GM12878 (cell line): ENCODE measurements at regions not wholly inside any gene's neighbourhood (a gene's known extent, or its start where the extent isn't known, plus 50 kb on each side); places are given as distances from the start of the nearest gene placed in this dataset.
A peak's percentile ranks its signal among the peaks of the same experiment; 100 is the strongest.

ENCODE experiments used
- ATAC-seq: fragments of 200-7000 bp; cut with Tn5 transposase; 3 replicates; pipeline ENCODE4 v1.9.1; 2020; ENCODE audit warnings: mild to moderate bottlenecking, moderate library complexity
- BruUV-seq: library from RNA; stranded (reverse); fragments of 400-500 nt; replicated peaks from 2 replicates; lab custom pipeline; 2021; lab: Mats Ljungman, UMichigan
- CTCF ChIA-PET: fragments of 300-600 bp; sonication (Branson Sonifier 250); formaldehyde crosslinking; extraction: SDS; loops from one replicate; lab custom pipeline; 2021; ENCODE audit warnings: inconsistent platforms; lab: Yijun Ruan, JAX
- POLR2A ChIA-PET: fragments of 350-600 bp; formaldehyde crosslinking; extraction: SDS; loops from one replicate; lab custom pipeline; 2021; ENCODE audit warnings: inconsistent platforms; lab: Charles Lee
- RAD21 ChIA-PET: fragments of 300-600 bp; sonication (Branson Sonifier 250); formaldehyde crosslinking; loops from one replicate; lab custom pipeline; 2023; ENCODE audit warnings: antibody characterized with exemption; ENCODE audit not compliant: unreplicated experiment; lab: Charles Lee
- SMC1A ChIA-PET: fragments of 300-600 bp; sonication (Branson Sonifier 250); formaldehyde crosslinking; loops from one replicate; lab custom pipeline; 2023; ENCODE audit not compliant: unreplicated experiment, uncharacterized antibody; lab: Charles Lee
- DNase-seq: peaks from one replicate; pipeline ENCODE4 v3.0.0-alpha.2; 2011; ENCODE audit warnings: low read depth, low spot score
- FAIRE-seq: peaks from 3 replicates; lab custom pipeline; 2011; peaks lifted over from hg19 to GRCh38; lab: Jason Lieb, UNC
- H2AFZ ChIP-seq: 2 replicates; pipeline ENCODE4 v1.6.0; 2011; ENCODE audit warnings: low read depth, low read length, control low read depth; ENCODE audit not compliant: control insufficient read depth
- H3K27ac ChIP-seq: 2 replicates; pipeline ENCODE4 v1.5.1; 2011; ENCODE audit warnings: control low read depth; ENCODE audit not compliant: control insufficient read depth, insufficient read depth
- H3K27me3 ChIP-seq, 2 experiments: replicated peaks in 1 of 2; 2 replicates each; pipeline versions ENCODE4 v1.6.0 to v1.6.1; 2011; ENCODE audit warnings: low read length in 1 of 2; ENCODE audit not compliant: control insufficient read depth in 2 of 2, insufficient read depth in 2 of 2
- H3K36me3 ChIP-seq, 2 experiments: 2 replicates each; pipeline ENCODE4 v1.5.1; 2011; ENCODE audit warnings: low read length in 1 of 2; ENCODE audit not compliant: control insufficient read depth in 2 of 2, insufficient read depth in 2 of 2
- H3K4me1 ChIP-seq: 2 replicates; pipeline ENCODE4 v1.6.1; 2011; ENCODE audit warnings: mild to moderate bottlenecking, low read length, moderate library complexity, mixed read lengths; ENCODE audit not compliant: control insufficient read depth, insufficient read depth
- H3K4me2 ChIP-seq: 2 replicates; pipeline ENCODE4 v1.6.0; 2011; ENCODE audit warnings: control low read depth; ENCODE audit not compliant: control insufficient read depth, insufficient read depth
- H3K4me3 ChIP-seq: fragments of 200-600 bp; sonication (generic); 2 replicates; pipeline ENCODE4 v1.5.1; 2016
- H3K79me2 ChIP-seq: 2 replicates; pipeline ENCODE4 v1.6.0; 2011; ENCODE audit warnings: low read length; ENCODE audit not compliant: control insufficient read depth, insufficient read depth
- H3K9ac ChIP-seq: 2 replicates; pipeline ENCODE4 v1.8.0; 2011; ENCODE audit warnings: low read length, control low read depth, mixed read lengths; ENCODE audit not compliant: control insufficient read depth, insufficient read depth
- H3K9me3 ChIP-seq: replicated peaks from 3 replicates; pipeline ENCODE4 v1.5.1; 2011; ENCODE audit warnings: mild to moderate bottlenecking, low read length; ENCODE audit not compliant: control insufficient read depth, insufficient read depth
- H4K20me1 ChIP-seq: 2 replicates; pipeline ENCODE4 v1.6.0; 2011; ENCODE audit not compliant: control insufficient read depth, insufficient read depth
- ATF3 ChIP-seq: IDR thresholded peaks from 2 replicates; pipeline ENCODE4 v1.6.1; 2011; ENCODE audit warnings: low read depth, mild to moderate bottlenecking, low read length, moderate library complexity, borderline replicate concordance; ENCODE audit errors: extremely low read depth
- BHLHE40 ChIP-seq, 2 experiments: fragments of 450-650 bp in 1 of 2; IDR thresholded peaks; 2 replicates each; pipeline ENCODE4 v1.6.1; 2011 to 2017; ENCODE audit warnings: low read depth in 2 of 2, borderline replicate concordance in 1 of 2, improper control_type of control experiment in 1 of 2, low read length in 1 of 2, mild to moderate bottlenecking in 1 of 2
- CREM ChIP-seq: IDR thresholded peaks from 2 replicates; pipeline ENCODE4 v1.6.1; 2014; ENCODE audit warnings: antibody characterized with exemption, low read depth
- ESRRA ChIP-seq: IDR thresholded peaks from 2 replicates; pipeline ENCODE4 v1.6.1; 2012; ENCODE audit warnings: mild to moderate bottlenecking, low read length, improper control_type of control experiment
- MTA2 ChIP-seq: fragments of 450-650 bp; IDR thresholded peaks from 2 replicates; pipeline ENCODE4 v1.6.1; 2016; ENCODE audit warnings: low read depth, mild to moderate bottlenecking, moderate library complexity
- NR2F1 ChIP-seq: fragments of 450-650 bp; conservative IDR thresholded peaks from 2 replicates; pipeline ENCODE4 v1.6.1; 2017; ENCODE audit warnings: mild to moderate bottlenecking
- PAX5 ChIP-seq: IDR thresholded peaks from 2 replicates; pipeline ENCODE4 v1.6.1; 2011; ENCODE audit warnings: low read depth, low read length, borderline replicate concordance
- POLR2A ChIP-seq: IDR thresholded peaks from 2 replicates; pipeline ENCODE4 v1.6.1; 2011; ENCODE audit warnings: low read depth, mild to moderate bottlenecking, low read length
- RFX5 ChIP-seq: IDR thresholded peaks from 2 replicates; pipeline ENCODE4 v1.6.1; 2011; ENCODE audit warnings: low read depth, low read length, improper control_type of control experiment
- RUNX3 ChIP-seq: IDR thresholded peaks from 2 replicates; pipeline ENCODE4 v1.6.1; 2012; ENCODE audit warnings: low read length, inconsistent platforms
- SIX5 ChIP-seq: IDR thresholded peaks from 2 replicates; pipeline ENCODE4 v1.6.1; 2011; ENCODE audit warnings: mild to moderate bottlenecking, low read depth, low read length, moderate library complexity; ENCODE audit not compliant: severe bottlenecking
- TARDBP ChIP-seq: IDR thresholded peaks from 2 replicates; pipeline ENCODE4 v1.6.1; 2016; ENCODE audit warnings: borderline replicate concordance
- USF2 ChIP-seq: IDR thresholded peaks from 2 replicates; pipeline ENCODE4 v1.6.1; 2011; ENCODE audit warnings: low read depth, low read length, improper control_type of control experiment, borderline replicate concordance
- ZNF217 ChIP-seq: fragments of 450-650 bp; IDR thresholded peaks from 2 replicates; pipeline ENCODE4 v1.6.1; 2017; ENCODE audit warnings: antibody characterized with exemption, mild to moderate bottlenecking
- WGBS: methylation state at CpG from one replicate; pipeline ENCODE4 v1.1.6; 2016; ENCODE audit warnings: low lambda C conversion rate; ENCODE audit not compliant: insufficient replicate concordance, insufficient coverage; ENCODE audit errors: missing lambda C conversion rate; 5-methylcytosine and 5-hydroxymethylcytosine counted together
- in situ Hi-C: fragments of 300-500 bp; cut with MboI; formaldehyde crosslinking; loops from 9 replicates; pipeline ENCODE4 v1.14.3; 2018; ENCODE audit warnings: mixed read lengths
- intact Hi-C: fragments of 100-400 bp; cut with micrococcal nuclease; formaldehyde crosslinking; loops from one replicate; pipeline ENCODE4 v1.14.2; 2022; ENCODE audit not compliant: unreplicated experiment
- TF ChIP-seq, protein P1 (sequence below): IDR thresholded peaks from 2 replicates; pipeline ENCODE4 v1.6.1; 2011; ENCODE audit warnings: borderline replicate concordance, low read depth, mild to moderate bottlenecking, moderate library complexity, mixed read lengths, low read length; ENCODE audit not compliant: insufficient read depth; ENCODE audit errors: extremely low read length
- TF ChIP-seq, protein P2 (sequence below), 3 experiments: IDR thresholded peaks in 2 of 3; conservative IDR thresholded peaks in 1 of 3; 2 replicates each; pipeline ENCODE4 v1.5.1; 2011; ENCODE audit warnings: low read depth in 3 of 3, low read length in 3 of 3, mild to moderate bottlenecking in 3 of 3, control low read depth in 2 of 3, moderate library complexity in 2 of 3, inconsistent platforms in 1 of 3, mixed read lengths in 1 of 3; ENCODE audit not compliant: control insufficient read depth in 2 of 3, insufficient read depth in 1 of 3; ENCODE audit errors: extremely low read depth in 1 of 3
- TF ChIP-seq, protein P3 (sequence below): IDR thresholded peaks from 2 replicates; pipeline ENCODE4 v1.6.1; 2012; ENCODE audit warnings: low read depth, low read length, improper control_type of control experiment

DNA sequence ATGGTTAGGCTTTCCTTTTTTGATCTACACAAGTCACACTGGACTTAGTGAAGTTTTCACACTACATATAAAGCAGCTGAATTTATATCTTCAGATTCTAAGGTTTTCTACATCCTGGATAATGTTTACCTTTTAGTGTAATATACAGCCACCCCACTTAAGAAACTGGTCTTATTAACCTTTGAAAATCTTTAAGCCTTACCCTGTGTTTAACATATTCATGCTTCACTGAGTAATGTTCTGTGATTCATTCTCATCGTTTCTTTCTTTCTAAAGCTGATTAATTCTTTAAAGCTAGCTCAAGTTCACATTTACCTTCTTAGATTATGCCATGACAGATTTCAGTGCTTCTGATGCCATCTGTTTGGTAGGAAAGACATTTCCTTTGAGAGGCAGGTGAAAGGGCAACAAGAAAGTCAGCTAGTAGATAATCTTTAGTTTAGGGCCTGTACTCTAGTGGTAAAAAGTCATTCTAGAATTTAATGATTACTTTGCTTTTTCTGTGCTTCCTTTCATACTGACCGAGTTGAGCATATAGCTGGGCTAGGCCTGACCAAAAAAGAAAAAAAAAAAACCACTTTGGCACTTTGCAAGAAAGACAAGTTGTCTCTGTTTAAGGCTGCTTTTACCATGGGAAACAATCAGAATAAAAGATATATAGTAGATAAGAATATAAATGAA lies 690.9 kb upstream of the FBXO33 start:
- SMC1A ChIA-PET: interaction anchor here (2.4 kb wide), 1 partner anchor 9 kb away, joined by 7 read pairs; no protein-coding TSS in a partner anchor
- 10% methylated on average over 2 of the region's 2 CpGs for WGBS
- H3K27ac ChIP-seq: peak overlapping the region; percentile 27; the same call in 1 of the 2 replicates
- FAIRE-seq (no peak), DNase-seq (peak; percentile 20), ATAC-seq (peak; percentile 84)
- no peaks in the 10 kb centered on the region for H3K79me2 ChIP-seq
- POLR2A ChIA-PET: interaction anchor here (1.0 kb wide), 1 partner anchor 11 kb away, joined by 3 read pairs; no protein-coding TSS in a partner anchor
- H3K9me3 ChIP-seq: no peaks in the 10 kb centered on the region
- H3K27me3 ChIP-seq: no peaks in the 10 kb centered on the region
- H3K4me2 ChIP-seq: peak overlapping the region; percentile 35
- H4K20me1 ChIP-seq: no peaks in the 10 kb centered on the region
- in situ Hi-C loops (no loop called here), intact Hi-C loops (no loop called here)
- no peaks in the 10 kb centered on the region for H3K36me3 ChIP-seq
- no peaks in the 10 kb centered on the region; the same call in 1 of the 2 replicates for H3K4me1 ChIP-seq
- RAD21 ChIA-PET: interaction anchor here (1.6 kb wide), 1 partner anchor 133 kb away, joined by 4 read pairs; no protein-coding TSS in a partner anchor
- no peak overlapping the region for H3K9ac ChIP-seq
- no peak overlapping the region for H3K4me3 ChIP-seq
- CTCF ChIA-PET: no interaction called here
- peak overlapping the region; percentile 42 for H2AFZ ChIP-seq
- no TSS peak for BruUV-seq
- TF ChIP-seq RFX5: no peak
- no peak for TF ChIP-seq ESRRA
- no peak for TF ChIP-seq ATF3
- no peak for TF ChIP-seq SIX5
- no peak for TF ChIP-seq CREM
- TF ChIP-seq RUNX3: peak; percentile 65
- TF ChIP-seq PAX5: no peak
- no peak for TF ChIP-seq POLR2A
- TF ChIP-seq TARDBP: no peak
- TF ChIP-seq, protein P1, sequence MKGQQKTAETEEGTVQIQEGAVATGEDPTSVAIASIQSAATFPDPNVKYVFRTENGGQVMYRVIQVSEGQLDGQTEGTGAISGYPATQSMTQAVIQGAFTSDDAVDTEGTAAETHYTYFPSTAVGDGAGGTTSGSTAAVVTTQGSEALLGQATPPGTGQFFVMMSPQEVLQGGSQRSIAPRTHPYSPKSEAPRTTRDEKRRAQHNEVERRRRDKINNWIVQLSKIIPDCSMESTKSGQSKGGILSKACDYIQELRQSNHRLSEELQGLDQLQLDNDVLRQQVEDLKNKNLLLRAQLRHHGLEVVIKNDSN: no peak
- TF ChIP-seq, protein P2, sequence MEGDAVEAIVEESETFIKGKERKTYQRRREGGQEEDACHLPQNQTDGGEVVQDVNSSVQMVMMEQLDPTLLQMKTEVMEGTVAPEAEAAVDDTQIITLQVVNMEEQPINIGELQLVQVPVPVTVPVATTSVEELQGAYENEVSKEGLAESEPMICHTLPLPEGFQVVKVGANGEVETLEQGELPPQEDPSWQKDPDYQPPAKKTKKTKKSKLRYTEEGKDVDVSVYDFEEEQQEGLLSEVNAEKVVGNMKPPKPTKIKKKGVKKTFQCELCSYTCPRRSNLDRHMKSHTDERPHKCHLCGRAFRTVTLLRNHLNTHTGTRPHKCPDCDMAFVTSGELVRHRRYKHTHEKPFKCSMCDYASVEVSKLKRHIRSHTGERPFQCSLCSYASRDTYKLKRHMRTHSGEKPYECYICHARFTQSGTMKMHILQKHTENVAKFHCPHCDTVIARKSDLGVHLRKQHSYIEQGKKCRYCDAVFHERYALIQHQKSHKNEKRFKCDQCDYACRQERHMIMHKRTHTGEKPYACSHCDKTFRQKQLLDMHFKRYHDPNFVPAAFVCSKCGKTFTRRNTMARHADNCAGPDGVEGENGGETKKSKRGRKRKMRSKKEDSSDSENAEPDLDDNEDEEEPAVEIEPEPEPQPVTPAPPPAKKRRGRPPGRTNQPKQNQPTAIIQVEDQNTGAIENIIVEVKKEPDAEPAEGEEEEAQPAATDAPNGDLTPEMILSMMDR (IDR thresholded peaks at IDR 0.05 in 2 of 3, conservative IDR thresholded peaks at IDR 0.05 in 1 of 3; ENCODE audit: control insufficient read depth in 2 of 3, extremely low read depth in 1 of 3, insufficient read depth in 1 of 3, low read depth in 3 of 3, low read length in 3 of 3): no peak
- TF ChIP-seq BHLHE40 (IDR thresholded peaks at IDR 0.05; ENCODE audit: borderline replicate concordance in 1 of 2, low read depth in 2 of 2, low read length in 1 of 2): no peak
- peak; percentile 45; the same call in 1 of the 2 replicates for TF ChIP-seq NR2F1
- TF ChIP-seq MTA2: 0 out of 2 replicates have a peak, but pooled peaks have one; percentile 32
- TF ChIP-seq, protein P3, sequence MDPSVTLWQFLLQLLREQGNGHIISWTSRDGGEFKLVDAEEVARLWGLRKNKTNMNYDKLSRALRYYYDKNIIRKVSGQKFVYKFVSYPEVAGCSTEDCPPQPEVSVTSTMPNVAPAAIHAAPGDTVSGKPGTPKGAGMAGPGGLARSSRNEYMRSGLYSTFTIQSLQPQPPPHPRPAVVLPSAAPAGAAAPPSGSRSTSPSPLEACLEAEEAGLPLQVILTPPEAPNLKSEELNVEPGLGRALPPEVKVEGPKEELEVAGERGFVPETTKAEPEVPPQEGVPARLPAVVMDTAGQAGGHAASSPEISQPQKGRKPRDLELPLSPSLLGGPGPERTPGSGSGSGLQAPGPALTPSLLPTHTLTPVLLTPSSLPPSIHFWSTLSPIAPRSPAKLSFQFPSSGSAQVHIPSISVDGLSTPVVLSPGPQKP: no peak
- TF ChIP-seq ZNF217: no peak
- no peak for TF ChIP-seq USF2
